C1 segment of cervical spinal cord (tissue), 14 donors: ENCODE measurements at regions not wholly inside any gene's neighbourhood (a gene's known extent, or its start where the extent isn't known, plus 50 kb on each side); places are given as distances from the start of the nearest gene placed in this dataset.
A peak's percentile ranks its signal among the peaks of the same experiment; 100 is the strongest.

Source experiments
- DNase-seq, 14 donors: peaks; one replicate each; lab custom pipeline; 2025; lab: John Stamatoyannopoulos, UW

GRCh38 chr5:77845324-77845646 is 69.1 kb upstream of the TBCA start:
- DNase-seq: no peak

GRCh38 chr5:77844623-77845323 is 68.6 kb upstream of the TBCA start:
- DNase-seq: peak in 6 of 14 donors; percentile 26 to 66 (median 56)

GRCh38 chr5:77844373-77844622 is 68.2 kb upstream of the TBCA start:
- peak in 1 of 14 donors; percentile 60 for DNase-seq

GRCh38 chr5:77843570-77844372 is 67.6 kb upstream of the TBCA start:
- peak in 8 of 14 donors; percentile 20 to 63 (median 38) for DNase-seq

- DNase-seq: no peak
These were observed 66.1 kb upstream of the TBCA start for GRCh38 chr5:77842243-77842642.

- DNase-seq: no peak
These were observed 65.5 kb upstream of the TBCA start for GRCh38 chr5:77841616-77842015.

GRCh38 chr5:77840930-77841329 is 64.8 kb upstream of the TBCA start:
- DNase-seq: no peak

- DNase-seq: no peak
These were observed 63.6 kb upstream of the TBCA start for GRCh38 chr5:77839691-77840090.

- DNase-seq: no peak
These were observed 56.8 kb upstream of the TBCA start for GRCh38 chr5:77832938-77833337.

GRCh38 chr5:77832166-77832770 is 56.1 kb upstream of the TBCA start:
- DNase-seq: no peak

GRCh38 chr5:77828445-77828844 is 52.3 kb upstream of the TBCA start:
- DNase-seq: no peak
